ENCODE measurements at regions not wholly inside any gene's neighbourhood (a gene's known extent, or its start where the extent isn't known, plus 50 kb on each side); places are given as distances from the start of the nearest gene placed in this dataset.

GRCh38 chr1:17883136-17883535 is 128.0 kb downstream of the ACTL8 start:
- Mint-ChIP-seq H3K4me3 (ENCODE audit: unreplicated experiment) (no peak overlapping the region), H3K36me3 (ENCODE audit: unreplicated experiment) (no peaks in the 10 kb centered on the region), H3K4me1 (ENCODE audit: unreplicated experiment) (no peaks in the 10 kb centered on the region), H3K27me3 (ENCODE audit: unreplicated experiment) (no peaks in the 10 kb centered on the region), H3K27ac (ENCODE audit: unreplicated experiment) (no peak overlapping the region), H3K9me3 (ENCODE audit: unreplicated experiment) (no peaks in the 10 kb centered on the region)
- TF ChIP-seq, protein P1, sequence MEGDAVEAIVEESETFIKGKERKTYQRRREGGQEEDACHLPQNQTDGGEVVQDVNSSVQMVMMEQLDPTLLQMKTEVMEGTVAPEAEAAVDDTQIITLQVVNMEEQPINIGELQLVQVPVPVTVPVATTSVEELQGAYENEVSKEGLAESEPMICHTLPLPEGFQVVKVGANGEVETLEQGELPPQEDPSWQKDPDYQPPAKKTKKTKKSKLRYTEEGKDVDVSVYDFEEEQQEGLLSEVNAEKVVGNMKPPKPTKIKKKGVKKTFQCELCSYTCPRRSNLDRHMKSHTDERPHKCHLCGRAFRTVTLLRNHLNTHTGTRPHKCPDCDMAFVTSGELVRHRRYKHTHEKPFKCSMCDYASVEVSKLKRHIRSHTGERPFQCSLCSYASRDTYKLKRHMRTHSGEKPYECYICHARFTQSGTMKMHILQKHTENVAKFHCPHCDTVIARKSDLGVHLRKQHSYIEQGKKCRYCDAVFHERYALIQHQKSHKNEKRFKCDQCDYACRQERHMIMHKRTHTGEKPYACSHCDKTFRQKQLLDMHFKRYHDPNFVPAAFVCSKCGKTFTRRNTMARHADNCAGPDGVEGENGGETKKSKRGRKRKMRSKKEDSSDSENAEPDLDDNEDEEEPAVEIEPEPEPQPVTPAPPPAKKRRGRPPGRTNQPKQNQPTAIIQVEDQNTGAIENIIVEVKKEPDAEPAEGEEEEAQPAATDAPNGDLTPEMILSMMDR (IDR thresholded peaks at IDR 0.05), result no peak
- DNase-seq (ENCODE audit: extremely low spot score, unreplicated experiment), result no peak

- no peak overlapping the region for H3K27ac Mint-ChIP-seq (ENCODE audit: unreplicated experiment)
- TF ChIP-seq, protein P1 (IDR thresholded peaks at IDR 0.05), result no peak
- no peaks in the 10 kb centered on the region for H3K27me3 Mint-ChIP-seq (ENCODE audit: unreplicated experiment)
- H3K9me3 Mint-ChIP-seq (ENCODE audit: unreplicated experiment), result no peaks in the 10 kb centered on the region
- H3K4me3 Mint-ChIP-seq (ENCODE audit: unreplicated experiment), result no peak overlapping the region
- DNase-seq (ENCODE audit: extremely low spot score, unreplicated experiment), result no peak
- H3K4me1 Mint-ChIP-seq (ENCODE audit: unreplicated experiment), result no peaks in the 10 kb centered on the region
- no peaks in the 10 kb centered on the region for H3K36me3 Mint-ChIP-seq (ENCODE audit: unreplicated experiment)
These were observed 128.7 kb downstream of the ACTL8 start for GRCh38 chr1:17883662-17884395.

DNA sequence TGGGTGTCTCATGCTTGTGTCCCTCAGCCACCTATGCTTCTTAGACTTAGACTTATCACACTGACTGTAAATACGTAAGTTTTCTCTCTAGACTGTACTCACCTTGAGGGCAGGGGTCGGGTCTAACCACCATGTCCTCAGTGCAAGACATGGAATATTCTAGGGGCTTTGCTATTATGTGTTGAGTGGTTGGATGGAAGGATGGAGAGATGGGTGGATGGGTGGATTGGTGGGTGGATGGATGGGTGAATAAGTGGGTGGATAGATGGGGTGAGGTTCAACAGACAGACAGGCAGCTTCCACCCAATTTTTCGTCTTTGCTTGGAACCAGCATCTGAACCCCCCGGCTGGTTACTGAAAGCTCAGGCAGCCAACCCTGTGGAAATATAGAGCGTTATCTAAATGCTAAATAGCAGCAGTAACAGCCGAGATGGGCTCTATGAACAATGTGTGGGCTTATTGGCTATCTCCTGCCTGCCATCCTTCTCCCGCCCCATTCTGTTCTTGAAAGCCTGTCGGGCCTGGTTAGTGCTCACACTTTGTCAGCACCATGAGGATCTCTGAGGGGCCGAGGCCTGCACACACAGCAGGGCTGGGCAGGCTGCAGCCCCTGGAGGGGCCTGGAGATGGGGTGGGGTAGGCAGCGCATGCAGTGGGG is 130.7 kb downstream of the ACTL8 start:
- Mint-ChIP-seq H3K36me3 (ENCODE audit: unreplicated experiment) (no peaks in the 10 kb centered on the region), H3K4me1 (ENCODE audit: unreplicated experiment) (no peaks in the 10 kb centered on the region)

DNA sequence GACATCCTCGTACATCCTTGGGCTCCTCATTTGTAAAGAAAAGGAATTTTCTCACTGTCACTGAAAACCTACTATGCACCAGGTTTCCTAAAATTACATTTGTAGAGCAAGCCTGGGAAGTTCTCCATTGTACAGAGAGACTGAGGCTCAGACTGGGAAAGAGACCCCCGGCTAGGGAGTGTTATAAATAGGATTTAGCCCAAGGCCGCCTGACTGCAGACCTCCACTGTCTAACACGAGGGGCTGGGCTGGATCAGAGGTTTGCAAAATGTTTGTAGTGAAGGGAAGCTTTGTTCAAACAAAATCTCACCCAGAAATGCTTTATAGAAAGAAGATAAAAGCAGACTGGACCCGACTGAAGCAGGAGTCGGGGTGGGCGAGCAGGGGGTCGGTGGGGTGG is 131.3 kb downstream of the ACTL8 start:
- no peak overlapping the region for H3K4me3 Mint-ChIP-seq (ENCODE audit: unreplicated experiment)
- TF ChIP-seq, protein P1 (IDR thresholded peaks at IDR 0.05), result no peak
- no peaks in the 10 kb centered on the region for H3K36me3 Mint-ChIP-seq (ENCODE audit: unreplicated experiment)
- H3K27me3 Mint-ChIP-seq (ENCODE audit: unreplicated experiment), result peaks cover 3% of the 10 kb centered on the region
- no peaks in the 10 kb centered on the region for H3K4me1 Mint-ChIP-seq (ENCODE audit: unreplicated experiment)
- no peaks in the 10 kb centered on the region for H3K9me3 Mint-ChIP-seq (ENCODE audit: unreplicated experiment)
- no peak for DNase-seq (ENCODE audit: extremely low spot score, unreplicated experiment)
- H3K27ac Mint-ChIP-seq (ENCODE audit: unreplicated experiment), result no peak overlapping the region

More for the DNA sequence above, 130.7 kb downstream of the ACTL8 start:
- TF ChIP-seq, protein P1 (IDR thresholded peaks at IDR 0.05), result no peak
- no peak overlapping the region for H3K4me3 Mint-ChIP-seq (ENCODE audit: unreplicated experiment)
- H3K27me3 Mint-ChIP-seq (ENCODE audit: unreplicated experiment), result peaks cover 1% of the 10 kb centered on the region
- H3K9me3 Mint-ChIP-seq (ENCODE audit: unreplicated experiment), result no peaks in the 10 kb centered on the region
- H3K27ac Mint-ChIP-seq (ENCODE audit: unreplicated experiment), result no peak overlapping the region
- no peak for DNase-seq (ENCODE audit: extremely low spot score, unreplicated experiment)

DNA sequence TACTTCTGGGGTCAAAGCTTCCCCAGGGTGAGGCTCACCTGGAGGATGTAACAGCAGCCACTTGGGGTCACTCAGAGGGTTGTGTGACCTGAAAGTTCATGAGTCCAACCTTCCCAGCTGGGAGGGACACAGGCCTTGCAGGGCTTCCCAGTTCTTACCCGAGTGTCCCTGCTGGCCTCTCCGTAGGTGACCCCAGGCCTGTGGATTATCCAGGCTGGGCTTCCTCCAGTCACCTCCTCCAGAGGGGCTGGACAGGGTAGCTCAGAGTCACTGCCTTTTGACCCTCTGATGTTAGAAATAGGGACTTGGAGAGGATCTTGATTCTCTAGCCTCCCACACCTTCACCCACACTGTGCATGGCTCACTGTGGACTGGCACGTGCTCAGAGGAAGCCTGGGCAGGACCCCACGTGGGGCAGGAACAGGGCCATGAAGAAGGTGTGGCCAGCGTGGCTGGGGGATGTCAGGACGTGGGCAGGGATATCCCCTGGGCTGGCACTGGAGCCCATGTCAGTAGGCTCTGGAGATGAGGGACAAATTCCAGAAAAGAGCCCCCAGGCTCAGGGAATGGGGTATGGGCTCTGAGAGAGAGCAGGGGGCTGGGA is 131.8 kb downstream of the ACTL8 start:
- Mint-ChIP-seq H3K4me3 (ENCODE audit: unreplicated experiment) (no peak overlapping the region), H3K36me3 (ENCODE audit: unreplicated experiment) (no peaks in the 10 kb centered on the region)

More for the DNA sequence above, 131.8 kb downstream of the ACTL8 start:
- Mint-ChIP-seq H3K4me1 (ENCODE audit: unreplicated experiment) (no peaks in the 10 kb centered on the region), H3K9me3 (ENCODE audit: unreplicated experiment) (no peaks in the 10 kb centered on the region), H3K27me3 (ENCODE audit: unreplicated experiment) (peaks cover 3% of the 10 kb centered on the region), H3K27ac (ENCODE audit: unreplicated experiment) (no peak overlapping the region)
- no peak for DNase-seq (ENCODE audit: extremely low spot score, unreplicated experiment)
- TF ChIP-seq, protein P1 (IDR thresholded peaks at IDR 0.05), result no peak
